ENCODE measurements at regions not wholly inside any gene's neighbourhood (a gene's known extent, or its start where the extent isn't known, plus 50 kb on each side); places are given as distances from the start of the nearest gene placed in this dataset.

DNA sequence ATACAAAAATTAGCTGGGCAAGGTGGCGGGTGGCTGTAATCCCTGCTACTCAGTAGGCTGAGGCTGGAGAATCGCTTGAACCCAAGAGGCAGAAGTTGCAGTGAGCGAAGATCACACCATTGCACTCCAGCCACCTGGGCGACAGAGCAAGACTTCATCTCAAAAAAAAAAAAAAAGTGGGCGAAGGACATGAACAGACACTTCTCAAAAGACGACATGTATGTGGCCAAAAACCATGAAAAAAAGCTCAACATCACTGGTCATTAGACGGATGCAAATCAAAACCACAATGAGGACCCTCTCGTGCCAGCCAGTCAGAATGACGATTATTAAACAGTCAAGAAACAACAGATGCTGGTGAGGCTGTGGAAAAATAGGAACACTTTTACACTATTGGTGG, 344.9 kb upstream of the JARID2 start:
- no peak overlapping the region for H2BK120ac ChIP-seq (ENCODE audit: low read depth, low read length, poor library complexity, severe bottlenecking)
- no peak overlapping the region for H2AK5ac ChIP-seq (ENCODE audit: insufficient read length, low read length)
- no peak for DNase-seq
- Mint-ChIP-seq H3K27me3 (ENCODE audit: low read depth) (no peaks in the 10 kb centered on the region), H3K9me3 (peaks cover 13 to 17% of the 10 kb centered on the region in 2 experiments; a peak in 4 of 5 replicates), H3K4me3 (no peak overlapping the region), H3K27ac (0 out of 7 replicates have a peak overlapping the region, but pooled peaks of 1 of the 3 experiments have one; percentile 26), H3K36me3 (ENCODE audit: insufficient read depth in 1 of 3, low read depth in 3 of 3) (peaks cover 4 to 25% (median 7%) of the 10 kb centered on the region in 3 experiments; a peak in 5 of 7 replicates), H3K4me1 (no peaks in the 10 kb centered on the region)
- H3K27me3 ChIP-seq (ENCODE audit: insufficient read depth, low read length): no peaks in the 10 kb centered on the region
- no peak overlapping the region for H2BK5ac ChIP-seq (ENCODE audit: insufficient read length, low read length)
- no peak overlapping the region for H3K14ac ChIP-seq (ENCODE audit: insufficient read depth, low read length)
- WGBS (ENCODE audit: extremely low coverage, insufficient read length, low lambda C conversion rate): no CpG with 5 or more reads among the region's 9 CpGs
- H4K20me1 ChIP-seq (ENCODE audit: control insufficient read depth, insufficient read depth, insufficient read length): no peaks in the 10 kb centered on the region
- H2AFZ ChIP-seq (ENCODE audit: low read length): no peak overlapping the region
- no peak overlapping the region for H3K4ac ChIP-seq (ENCODE audit: low read depth, low read length)
- TF ChIP-seq, protein P1, sequence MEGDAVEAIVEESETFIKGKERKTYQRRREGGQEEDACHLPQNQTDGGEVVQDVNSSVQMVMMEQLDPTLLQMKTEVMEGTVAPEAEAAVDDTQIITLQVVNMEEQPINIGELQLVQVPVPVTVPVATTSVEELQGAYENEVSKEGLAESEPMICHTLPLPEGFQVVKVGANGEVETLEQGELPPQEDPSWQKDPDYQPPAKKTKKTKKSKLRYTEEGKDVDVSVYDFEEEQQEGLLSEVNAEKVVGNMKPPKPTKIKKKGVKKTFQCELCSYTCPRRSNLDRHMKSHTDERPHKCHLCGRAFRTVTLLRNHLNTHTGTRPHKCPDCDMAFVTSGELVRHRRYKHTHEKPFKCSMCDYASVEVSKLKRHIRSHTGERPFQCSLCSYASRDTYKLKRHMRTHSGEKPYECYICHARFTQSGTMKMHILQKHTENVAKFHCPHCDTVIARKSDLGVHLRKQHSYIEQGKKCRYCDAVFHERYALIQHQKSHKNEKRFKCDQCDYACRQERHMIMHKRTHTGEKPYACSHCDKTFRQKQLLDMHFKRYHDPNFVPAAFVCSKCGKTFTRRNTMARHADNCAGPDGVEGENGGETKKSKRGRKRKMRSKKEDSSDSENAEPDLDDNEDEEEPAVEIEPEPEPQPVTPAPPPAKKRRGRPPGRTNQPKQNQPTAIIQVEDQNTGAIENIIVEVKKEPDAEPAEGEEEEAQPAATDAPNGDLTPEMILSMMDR (conservative IDR thresholded peaks at IDR 0.05): no peak
- H3K27ac ChIP-seq (ENCODE audit: insufficient read length, low read depth, low read length): no peak overlapping the region
- H4K8ac ChIP-seq (replicated peaks; ENCODE audit: insufficient read length, low read depth, low read length): no peak overlapping the region
- H3K79me2 ChIP-seq (ENCODE audit: insufficient read depth, low read length): no peaks in the 10 kb centered on the region
- no peak overlapping the region for H3K4me2 ChIP-seq (ENCODE audit: insufficient read depth, insufficient read length, low read length)
- H4K5ac ChIP-seq (ENCODE audit: insufficient read length, low read depth, low read length): no peak overlapping the region
- H4K91ac ChIP-seq (ENCODE audit: insufficient read length, low read depth, low read length): no peak overlapping the region
- no peaks in the 10 kb centered on the region for H3K23me2 ChIP-seq (ENCODE audit: insufficient read length, low read depth, low read length, poor library complexity, severe bottlenecking)
- H3K18ac ChIP-seq (ENCODE audit: insufficient read length, low read depth, low read length): no peak overlapping the region
- H3K23ac ChIP-seq (ENCODE audit: insufficient read length, low read depth, low read length): no peak overlapping the region
- no peak overlapping the region for H3T11ph ChIP-seq (ENCODE audit: low read length)
- no peaks in the 10 kb centered on the region for H3K9me3 ChIP-seq (ENCODE audit: control insufficient read depth, low read depth, low read length)
- H2BK20ac ChIP-seq (ENCODE audit: low read depth, low read length, poor library complexity, severe bottlenecking): no peak overlapping the region
- H2BK15ac ChIP-seq (ENCODE audit: low read depth, low read length): no peak overlapping the region
- peaks cover 8% of the 10 kb centered on the region for H3K79me1 ChIP-seq (ENCODE audit: insufficient read depth, low read depth, low read length, poor library complexity, severe bottlenecking)
- H3K4me1 ChIP-seq (ENCODE audit: insufficient read depth, low read length): no peaks in the 10 kb centered on the region
- no peak overlapping the region for H3K56ac ChIP-seq (ENCODE audit: insufficient read length, low read depth, low read length)
- no peak overlapping the region for H3K9ac ChIP-seq (ENCODE audit: extremely low read depth, insufficient read length, low read length)
- H2BK12ac ChIP-seq (ENCODE audit: insufficient read length, low read depth, low read length): no peak overlapping the region
